GM12865 (cell line): ENCODE measurements at regions not wholly inside any gene's neighbourhood (a gene's known extent, or its start where the extent isn't known, plus 50 kb on each side); places are given as distances from the start of the nearest gene placed in this dataset.

Experiments used
- DNase-seq: peaks from one replicate; pipeline ENCODE4 v3.0.0; 2010; ENCODE audit warnings: low read depth
- H3K4me3 ChIP-seq: 2 replicates; pipeline ENCODE4 v1.5.1; 2011; ENCODE audit warnings: mild to moderate bottlenecking, low read depth, low read length, control low read depth
- CTCF ChIP-seq: IDR thresholded peaks from 2 replicates; pipeline ENCODE4 v1.5.1; 2011; ENCODE audit warnings: low read length, control low read depth, low read depth, inconsistent platforms; ENCODE audit not compliant: insufficient read depth; ENCODE audit errors: missing control alignments

- no peak for DNase-seq
- TF ChIP-seq CTCF: no peak
- H3K4me3 ChIP-seq: no peak overlapping the region
Measured at GRCh38 chr18:2485983-2486382, 85.3 kb downstream of the METTL4 start.

- no peak for TF ChIP-seq CTCF
- no peak overlapping the region for H3K4me3 ChIP-seq
- no peak for DNase-seq
Measured at GRCh38 chr18:2486426-2486825, 84.9 kb downstream of the METTL4 start.
